Umbilical cord (tissue), 1 donor: ENCODE measurements at regions not wholly inside any gene's neighbourhood (a gene's known extent, or its start where the extent isn't known, plus 50 kb on each side); places are given as distances from the start of the nearest gene placed in this dataset.

Experiments
- DNase-seq: peaks from one replicate; pipeline ENCODE4 v3.0.0-alpha.2; 2015; ENCODE audit warnings: low spot score

DNA sequence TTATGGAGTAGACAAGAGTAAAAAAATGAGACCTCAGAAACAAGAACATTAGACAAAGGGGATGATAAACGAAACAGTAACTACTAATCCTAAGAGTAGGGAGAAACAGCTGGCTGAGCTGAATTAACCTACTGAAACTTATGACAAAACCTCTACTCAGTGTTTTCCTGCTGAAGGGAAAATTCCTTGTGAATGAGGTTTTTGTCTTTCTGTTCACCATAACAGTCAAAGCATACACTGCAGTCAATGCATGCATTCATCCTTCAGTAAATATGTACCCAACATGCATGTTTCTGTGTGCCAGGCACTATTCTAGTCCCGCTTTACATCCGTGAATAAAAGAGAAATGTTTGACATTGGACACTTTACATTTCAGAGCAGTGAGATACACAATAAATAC lies 805.6 kb upstream of the KLHL29 start:
- DNase-seq: no peak

DNA sequence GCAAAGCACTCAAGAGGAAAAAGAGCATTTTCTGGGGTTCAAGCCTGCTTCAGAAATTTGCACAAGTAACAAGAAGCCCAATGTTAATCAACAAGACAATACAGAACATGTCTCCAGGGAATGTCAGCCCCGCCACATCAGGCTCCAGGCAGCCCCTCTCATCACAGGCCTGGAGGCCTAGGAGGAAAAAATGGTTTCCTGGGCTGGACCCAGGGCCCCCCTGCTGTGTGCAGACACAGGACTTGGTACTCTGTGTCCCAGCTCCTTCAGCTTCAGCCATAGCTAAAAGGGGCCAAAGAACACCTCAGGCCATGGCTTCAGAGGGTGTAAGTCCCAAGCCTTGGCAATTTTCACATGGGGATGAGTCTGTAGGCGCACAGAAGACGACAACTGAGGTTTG lies 802.9 kb upstream of the KLHL29 start:
- DNase-seq: no peak

DNA sequence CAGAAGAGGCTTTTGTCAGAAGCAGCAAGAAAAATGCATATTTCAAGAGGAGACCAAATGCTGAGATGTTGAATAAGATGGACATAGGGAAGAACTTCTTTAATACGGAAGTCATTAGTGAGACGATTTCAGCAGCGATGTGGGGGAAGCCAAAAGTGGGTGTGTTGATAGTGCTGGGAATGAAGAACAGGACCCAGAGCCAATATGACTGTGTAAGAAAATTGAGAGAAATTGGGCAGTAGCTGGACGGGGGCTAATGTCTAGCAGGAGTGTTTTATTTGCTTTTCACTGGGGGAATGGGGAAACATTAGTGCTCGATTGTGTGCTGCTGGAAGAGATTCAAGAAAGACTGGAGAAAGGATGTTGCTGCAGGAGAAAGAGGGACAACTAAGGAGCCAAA lies 788.7 kb upstream of the KLHL29 start:
- no peak for DNase-seq

DNA sequence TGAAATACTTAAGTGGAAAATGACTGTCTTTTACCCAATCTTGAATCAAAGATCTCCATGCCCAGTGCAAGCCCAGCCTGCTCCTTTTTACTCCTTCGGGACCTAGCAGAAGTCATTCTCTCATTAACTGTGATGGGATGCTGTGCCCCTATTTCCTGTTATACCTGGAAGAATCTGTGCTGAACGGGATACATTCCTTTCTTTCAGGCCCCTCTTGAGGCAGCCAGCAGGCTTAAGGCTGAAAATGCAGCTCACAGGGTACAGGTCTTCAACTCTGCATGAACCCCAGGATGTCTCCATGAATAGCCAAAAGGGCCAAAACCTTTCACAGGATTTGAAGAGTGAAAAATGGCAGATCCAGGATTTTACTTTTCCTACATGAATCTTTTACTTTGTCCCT lies 784.8 kb upstream of the KLHL29 start:
- DNase-seq: no peak

DNA sequence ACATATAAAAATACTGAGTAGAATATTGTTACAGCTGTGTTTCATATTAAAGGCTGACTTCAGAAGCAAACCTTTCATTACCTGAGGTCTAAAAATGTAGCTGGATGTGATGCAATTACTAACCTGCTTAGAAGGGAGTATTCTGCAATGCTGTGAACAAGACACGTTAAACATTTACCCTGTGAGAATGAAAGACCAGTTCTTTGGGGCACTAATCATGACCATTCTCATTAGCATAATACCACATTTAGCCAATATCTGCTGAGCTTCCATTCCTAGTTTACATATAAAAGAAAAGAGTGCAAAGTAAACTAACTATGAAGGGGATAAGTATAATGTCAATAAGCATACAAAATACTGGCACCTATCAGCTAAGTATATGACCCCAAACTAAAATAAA lies 784.0 kb upstream of the KLHL29 start:
- no peak for DNase-seq

DNA sequence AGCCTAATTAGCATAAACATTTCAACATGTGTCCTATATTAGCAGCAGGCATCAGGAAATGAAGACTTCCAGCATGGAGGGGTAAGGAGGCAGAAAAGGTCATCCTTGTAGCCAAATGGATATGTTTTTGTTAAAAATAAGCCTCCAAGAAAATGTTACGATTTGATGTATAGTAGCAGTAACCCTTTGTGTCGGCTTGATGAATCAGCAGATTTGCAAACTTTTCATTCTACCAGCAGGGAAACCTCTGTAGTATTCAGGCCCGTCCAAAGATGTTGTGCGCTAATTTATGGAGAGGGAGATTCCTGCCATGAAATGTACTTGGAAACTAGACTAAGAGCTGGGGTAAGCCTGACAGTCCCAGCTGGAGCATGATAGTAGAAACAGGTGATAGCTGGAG lies 780.8 kb upstream of the KLHL29 start:
- no peak for DNase-seq

DNA sequence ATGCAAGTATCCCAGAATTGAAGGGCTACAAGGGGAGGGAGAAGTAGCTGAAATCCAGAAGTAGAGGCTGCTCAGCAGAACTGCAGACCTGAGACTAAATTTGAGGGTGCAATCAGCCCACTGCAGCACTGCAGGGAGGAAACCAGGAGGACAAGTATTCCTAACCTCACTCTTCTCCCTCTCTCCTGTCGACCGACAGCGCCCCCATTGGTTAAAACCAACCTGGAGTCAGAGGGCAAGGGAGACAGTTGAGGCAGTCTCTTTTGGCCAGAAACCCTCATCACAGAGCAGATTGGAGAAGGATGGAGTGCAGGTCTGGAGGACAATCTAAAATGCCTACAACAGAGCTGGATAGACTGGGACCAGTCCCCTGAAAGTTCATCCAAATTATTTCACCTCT lies 768.9 kb upstream of the KLHL29 start:
- DNase-seq: no peak

DNA sequence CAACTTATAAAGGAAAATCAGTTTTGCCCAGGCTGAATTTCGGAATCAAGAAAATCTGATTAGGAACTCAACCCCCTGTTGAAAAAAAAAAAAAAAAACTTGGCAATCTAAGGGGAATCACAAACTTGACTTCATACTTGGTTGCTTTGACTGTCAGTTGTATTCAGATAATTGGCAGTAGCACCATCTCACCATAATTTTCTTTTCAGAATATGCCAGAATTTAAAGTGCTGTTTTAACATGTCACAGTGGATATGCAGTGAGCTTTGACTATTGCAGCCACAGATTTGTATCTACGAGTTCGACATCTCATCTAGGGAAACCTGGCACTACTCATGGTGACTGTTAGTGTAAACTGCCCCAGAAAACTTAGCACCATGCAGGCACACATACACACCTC lies 761.4 kb upstream of the KLHL29 start:
- DNase-seq: no peak

DNA sequence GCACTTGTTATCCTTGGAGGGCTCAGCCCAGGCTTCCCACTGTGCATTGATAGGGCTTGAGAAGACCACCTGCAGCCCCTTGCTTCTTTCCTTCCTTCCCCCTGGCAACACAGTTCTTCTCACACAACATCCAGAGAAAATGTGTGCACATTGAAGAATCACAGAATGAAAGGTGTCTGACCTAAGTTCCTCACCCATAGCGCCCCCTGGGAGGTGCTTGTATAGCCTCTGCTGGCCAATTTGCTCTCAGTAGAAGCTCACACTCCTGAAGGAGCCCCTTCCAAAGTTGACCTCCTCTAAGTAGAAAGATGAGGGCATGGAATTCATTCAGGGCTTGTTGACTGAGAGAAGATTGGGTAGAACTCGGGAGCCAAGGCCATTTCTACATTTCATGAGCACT lies 758.4 kb upstream of the KLHL29 start:
- DNase-seq: no peak

DNA sequence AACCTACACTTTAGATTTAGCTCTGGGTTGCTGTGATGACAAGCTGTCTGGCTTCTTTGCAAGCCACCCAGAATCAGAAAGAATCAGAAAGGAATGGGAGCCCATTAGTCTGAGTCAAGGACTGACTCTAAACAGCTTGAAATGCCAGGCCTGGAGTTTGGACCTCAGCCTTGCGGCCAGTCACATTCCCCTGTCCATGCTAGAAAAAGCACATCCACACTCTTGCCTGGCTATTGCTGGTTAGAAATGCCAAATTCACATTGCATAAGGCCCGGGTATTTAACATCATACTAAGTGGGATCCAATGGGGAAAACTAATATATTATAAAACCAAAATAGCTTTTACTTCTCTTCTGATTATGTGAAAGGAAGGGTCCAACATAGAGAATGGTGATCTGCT lies 756.8 kb upstream of the KLHL29 start:
- no peak for DNase-seq

DNA sequence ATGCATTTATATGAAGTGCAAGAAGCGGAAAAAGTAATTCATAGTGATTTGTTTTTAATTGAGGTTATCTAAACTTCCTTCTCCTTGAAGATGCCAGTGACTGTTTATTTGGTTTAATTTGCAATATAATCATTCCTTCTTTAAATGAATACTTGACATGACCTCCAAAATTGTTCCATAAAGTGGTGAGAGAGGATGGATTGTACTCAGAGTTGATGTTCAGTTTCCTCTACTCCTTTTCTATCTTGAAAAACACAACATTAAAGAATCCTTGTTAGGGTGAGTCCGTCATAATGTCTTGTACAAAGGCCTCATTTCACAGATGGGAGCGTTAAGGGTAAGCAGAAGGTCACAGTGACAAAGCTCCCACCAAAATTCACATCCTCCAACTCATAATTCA lies 756.1 kb upstream of the KLHL29 start:
- no peak for DNase-seq

DNA sequence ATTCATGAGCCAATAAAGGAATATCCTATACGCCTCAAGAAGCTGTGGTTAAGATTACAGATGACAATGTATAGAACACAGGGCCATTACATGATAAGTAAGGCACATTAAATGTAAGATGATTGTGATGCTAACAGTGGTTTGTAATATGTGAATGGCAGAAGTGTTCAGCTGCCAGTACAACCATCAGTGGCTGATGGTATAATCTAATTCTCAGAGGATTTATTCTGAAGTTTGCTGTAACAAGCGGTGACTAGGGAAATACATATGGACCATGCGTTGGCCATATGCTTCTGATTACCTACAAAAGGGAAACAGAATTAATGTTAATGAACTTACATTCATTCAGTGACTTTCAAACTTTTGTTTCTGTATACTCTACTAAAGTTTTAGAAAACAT lies 750.8 kb upstream of the KLHL29 start:
- DNase-seq: no peak

DNA sequence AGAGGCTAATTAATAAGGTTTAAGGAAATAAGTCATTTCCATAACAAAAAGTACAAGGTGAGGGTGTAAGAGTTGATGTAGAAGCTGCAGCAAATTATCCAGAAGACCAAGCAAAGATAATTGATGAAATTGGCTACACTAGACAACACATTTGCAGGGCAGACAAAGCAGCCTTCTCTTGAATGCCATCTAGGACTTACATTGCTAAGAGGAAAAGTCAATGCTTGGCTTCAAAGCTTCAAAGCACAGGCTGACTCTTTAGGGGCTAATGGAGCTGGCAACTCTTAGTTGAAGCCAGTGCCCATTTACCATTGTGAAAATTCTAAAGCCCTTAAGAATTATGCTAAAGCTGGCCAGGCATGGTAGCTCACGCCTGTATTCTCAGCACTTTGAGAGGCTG lies 728.6 kb upstream of the KLHL29 start:
- no peak for DNase-seq

DNA sequence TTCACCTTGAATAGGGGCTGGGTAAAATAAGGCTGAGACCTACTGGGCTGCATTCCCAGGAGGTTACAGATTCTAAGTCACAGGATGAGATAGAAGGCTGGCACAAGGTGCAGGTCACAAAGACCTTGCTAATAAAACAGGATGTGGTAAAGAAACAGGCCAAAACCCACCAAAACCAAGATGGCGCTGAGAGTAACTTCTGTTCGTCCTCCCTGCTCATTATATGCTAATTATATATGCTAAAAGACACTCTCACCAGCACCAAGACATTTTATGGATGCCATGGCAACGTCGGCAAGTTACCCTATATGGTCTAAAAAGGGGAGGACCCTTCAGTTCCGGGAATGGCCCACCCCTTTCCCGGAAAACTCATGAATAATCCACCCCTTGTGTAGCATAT lies 711.5 kb upstream of the KLHL29 start:
- no peak for DNase-seq

DNA sequence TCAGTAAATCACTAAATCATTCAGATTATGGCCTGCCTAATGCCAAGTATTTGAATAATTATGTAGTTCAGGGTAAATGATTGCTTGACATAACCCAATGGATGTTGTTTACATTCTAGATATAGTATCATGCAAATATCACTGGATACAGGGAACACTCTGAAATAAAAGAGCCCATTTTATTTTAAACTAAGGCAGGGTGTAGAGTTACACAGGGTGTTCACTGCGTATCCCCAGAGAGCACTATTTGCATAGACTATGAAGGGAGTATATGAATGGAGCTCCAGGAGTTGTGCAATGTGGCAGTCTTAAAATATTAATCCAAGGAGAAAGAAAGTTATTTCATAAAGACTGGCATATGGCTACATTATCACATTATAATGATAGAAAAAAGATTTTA lies 701.1 kb upstream of the KLHL29 start:
- no peak for DNase-seq

DNA sequence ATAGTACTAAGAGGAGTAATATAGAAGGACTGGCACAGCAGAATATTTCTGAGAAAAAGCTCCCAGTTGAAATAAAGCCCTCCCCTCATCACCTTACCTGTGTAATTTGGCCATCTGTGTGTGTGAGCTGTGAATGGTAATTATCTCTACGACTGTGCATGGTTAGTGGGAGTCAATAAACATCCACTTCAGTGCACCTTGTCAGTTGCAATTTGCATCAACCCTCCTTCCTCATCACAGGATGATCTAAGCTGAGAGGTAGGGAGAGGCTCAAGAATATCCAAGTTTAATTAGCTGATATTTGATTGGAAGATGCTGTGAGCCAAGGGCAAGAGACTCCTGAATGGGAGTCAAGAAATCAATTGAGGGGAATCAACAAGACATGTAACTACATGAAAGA lies 694.9 kb upstream of the KLHL29 start:
- DNase-seq: no peak

DNA sequence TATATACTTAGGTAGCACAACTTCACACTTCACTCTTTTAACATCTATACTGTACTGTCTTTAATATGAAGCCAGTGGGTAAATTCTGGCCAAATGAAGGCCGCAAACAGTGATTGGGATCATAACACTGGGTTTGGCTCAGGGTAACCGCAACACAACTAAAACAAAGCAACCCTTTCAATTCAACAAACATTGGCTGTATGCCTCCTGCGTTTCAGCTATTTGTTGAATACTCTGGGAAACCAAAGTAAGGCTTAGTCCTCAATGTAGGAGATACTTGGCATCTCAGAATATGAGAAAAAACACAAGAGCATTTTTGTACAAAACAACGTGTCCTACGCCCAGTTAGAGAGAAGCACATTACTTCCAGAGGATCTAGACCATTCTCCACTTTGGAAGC lies 693.3 kb upstream of the KLHL29 start:
- no peak for DNase-seq

DNA sequence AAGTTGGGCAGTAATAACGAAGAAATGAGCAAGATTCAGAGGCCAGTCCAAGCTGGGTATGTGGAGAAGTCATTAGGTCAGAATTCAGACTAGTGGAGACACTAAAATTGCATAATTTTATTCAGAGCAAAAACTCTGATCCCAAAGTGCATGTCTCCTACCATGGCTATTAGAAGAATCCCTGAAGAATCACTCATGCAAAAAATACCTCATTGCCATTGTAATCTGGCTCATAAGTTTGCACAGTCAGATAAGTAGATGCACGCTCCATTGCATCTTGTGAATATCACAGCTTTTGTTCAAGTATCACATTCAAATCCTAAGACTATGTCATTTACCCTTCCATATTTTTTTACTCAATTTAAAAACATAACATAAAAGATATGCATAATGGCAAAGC lies 692.2 kb upstream of the KLHL29 start:
- DNase-seq: no peak

DNA sequence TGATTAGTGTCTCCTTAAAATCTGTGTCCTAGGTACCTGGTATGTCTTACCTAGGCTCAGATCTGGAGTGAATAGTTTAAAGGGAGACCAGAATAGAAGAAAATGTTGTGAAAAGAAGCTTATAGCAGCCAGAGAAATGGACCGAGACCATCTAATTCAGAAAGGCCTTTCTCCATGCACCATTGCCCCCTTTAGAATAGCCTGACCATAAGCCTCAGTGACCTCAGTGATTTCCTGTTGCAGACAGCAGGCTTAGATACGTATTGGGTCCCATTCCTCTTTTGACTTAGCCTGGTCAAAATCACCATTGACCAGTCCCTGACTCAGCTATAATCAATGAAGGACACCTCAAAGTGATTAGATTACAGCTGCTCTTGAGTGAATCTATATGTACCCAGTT lies 690.7 kb upstream of the KLHL29 start:
- no peak for DNase-seq

DNA sequence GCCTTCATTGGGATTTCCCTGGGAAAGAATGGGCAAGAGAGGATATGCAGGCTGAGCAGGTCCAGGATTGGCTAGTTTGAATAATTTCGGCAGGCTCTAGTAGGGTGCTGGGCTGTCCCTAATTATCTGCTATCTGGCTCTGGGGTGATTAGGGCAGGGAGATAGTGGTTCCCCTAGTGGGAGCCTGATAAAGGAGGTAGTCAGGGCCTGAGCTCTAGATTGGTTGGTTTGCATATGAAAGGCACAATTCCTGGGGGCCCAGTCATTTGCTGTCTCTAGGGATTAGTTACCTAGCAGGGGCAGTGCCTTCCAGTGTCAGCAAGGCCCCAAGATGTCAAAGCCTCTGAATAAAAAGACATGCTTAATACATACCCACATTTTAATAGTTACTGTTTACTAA lies 690.1 kb upstream of the KLHL29 start:
- DNase-seq: no peak

DNA sequence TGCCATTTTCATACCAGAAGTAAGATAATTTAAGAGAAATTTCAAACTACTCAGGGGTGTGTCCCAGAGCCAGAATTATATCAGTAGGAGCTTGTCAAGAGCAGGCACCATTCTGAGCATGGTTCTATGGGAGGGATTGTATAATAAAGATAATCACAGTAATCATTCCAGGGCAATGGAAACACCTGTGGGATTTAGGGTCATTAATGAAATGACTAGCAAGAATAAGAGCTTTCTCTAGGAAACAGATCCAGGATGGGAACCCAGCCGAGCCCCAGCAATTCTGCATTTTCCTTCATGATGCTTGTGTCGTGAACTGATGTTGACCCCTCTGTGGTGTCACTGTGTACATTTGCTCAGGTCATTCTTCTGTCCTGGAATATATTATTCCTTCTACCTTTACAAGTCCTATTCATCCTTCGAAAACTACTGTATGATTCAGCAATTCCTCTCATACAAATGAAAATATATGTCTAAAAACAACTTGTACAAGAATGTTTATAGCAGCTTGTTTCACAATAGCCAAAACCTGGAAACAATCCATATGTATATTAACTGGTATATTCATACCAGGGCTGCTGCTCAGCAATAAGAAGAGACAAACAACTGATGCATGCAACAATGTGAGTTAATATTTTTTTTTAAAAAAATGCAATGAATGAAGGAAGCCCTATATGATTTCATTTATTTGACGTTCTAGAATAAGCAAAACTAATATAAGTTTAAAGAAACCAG lies 687.8 kb upstream of the KLHL29 start:
- DNase-seq: no peak

DNA sequence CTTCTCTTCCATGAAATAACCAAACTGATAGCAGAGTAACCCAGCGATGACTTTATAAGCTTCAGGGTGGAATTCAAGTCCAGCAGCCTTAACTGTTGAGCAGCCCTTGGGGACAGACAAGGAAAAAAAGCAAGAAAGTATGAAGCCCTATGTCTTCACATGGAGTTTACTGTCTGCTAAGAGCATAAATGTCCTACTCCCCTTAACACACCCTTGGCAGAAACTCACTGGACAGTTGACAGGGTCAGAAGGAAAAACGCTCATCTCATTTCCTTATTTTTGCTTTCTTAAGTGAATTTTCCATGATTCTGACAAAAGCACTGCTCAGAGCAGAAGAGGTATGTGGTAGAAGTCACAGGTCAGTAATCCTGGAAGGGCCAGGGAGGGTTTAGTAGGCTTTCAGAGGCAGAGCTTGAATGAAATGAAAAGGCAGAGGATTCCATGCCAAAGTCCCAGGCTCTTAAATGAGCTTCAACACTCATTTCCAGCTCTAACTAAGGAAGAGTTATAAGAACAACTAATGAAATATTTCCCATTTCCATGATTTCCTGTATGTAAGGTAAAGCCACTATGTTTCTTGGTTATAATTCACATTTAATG lies 683.3 kb upstream of the KLHL29 start:
- DNase-seq: no peak

DNA sequence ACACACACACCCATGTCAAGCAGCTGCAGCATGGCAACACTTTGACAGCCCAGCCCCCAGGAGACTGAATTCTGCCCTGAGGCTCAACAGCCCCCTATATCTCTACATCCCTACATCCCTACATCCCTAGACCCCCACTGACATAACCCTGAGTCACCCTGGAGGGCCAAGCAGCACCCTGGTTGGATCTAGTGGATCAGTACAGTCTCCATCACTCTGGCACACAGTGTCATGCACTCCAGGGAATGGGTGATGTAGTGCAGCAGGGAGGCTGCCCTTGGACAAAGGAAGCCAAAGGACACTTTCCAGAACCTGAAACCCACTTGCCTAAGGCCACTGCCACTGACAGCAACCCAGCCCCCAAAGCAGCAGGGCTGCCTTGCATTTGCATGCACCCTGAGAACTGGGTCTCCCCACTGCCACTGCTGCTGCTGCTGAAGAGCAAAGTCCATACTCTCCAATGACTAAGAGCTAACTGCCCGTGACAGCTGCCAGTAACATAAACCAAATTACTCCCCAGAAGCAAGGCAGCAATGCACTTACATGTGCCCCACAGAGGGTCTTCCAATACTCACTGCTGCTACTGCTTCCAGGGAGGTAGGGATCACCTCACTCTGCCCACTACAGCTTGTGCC lies 681.6 kb upstream of the KLHL29 start:
- no peak for DNase-seq

DNA sequence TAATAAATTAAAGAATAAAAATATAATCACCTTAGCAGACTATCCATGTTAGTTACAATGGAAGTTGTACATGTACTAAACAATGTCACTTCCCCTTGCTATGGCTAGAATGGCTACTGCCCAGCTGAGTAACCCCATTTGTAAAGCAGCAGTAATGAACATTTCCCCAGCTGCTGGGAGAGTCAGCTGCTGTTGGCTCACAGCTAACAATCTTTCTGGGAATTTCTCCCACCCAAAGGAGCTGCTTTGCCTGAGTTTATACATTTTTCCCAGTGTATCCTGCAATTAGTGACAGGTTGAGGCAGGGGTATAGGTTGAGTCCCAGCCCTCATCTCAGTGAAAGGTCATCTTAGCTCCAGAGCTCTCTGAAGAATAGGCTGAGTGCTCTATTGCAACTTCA lies 665.6 kb upstream of the KLHL29 start:
- no peak for DNase-seq
